Duodenal mucosa (tissue), 2 donors: ENCODE measurements at regions not wholly inside any gene's neighbourhood (a gene's known extent, or its start where the extent isn't known, plus 50 kb on each side); places are given as distances from the start of the nearest gene placed in this dataset.

Experiments
- H3K27ac ChIP-seq: one replicate; pipeline ENCODE4 v1.7.0; 2013; ENCODE audit warnings: low read depth, low read length
- H3K27me3 ChIP-seq, 2 donors: one replicate each; pipeline ENCODE4 v1.7.0; 2013; ENCODE audit warnings: low read length in 2 of 2, control low read depth in 1 of 2; ENCODE audit not compliant: insufficient read depth in 2 of 2, control insufficient read depth in 1 of 2
- H3K36me3 ChIP-seq, 2 donors: one replicate each; pipeline ENCODE4 v1.7.0; 2013; ENCODE audit warnings: low read length in 2 of 2, control low read depth in 1 of 2; ENCODE audit not compliant: insufficient read depth in 2 of 2, control insufficient read depth in 1 of 2
- H3K4me1 ChIP-seq, 2 donors: one replicate each; pipeline ENCODE4 v1.7.0; 2013; ENCODE audit warnings: low read length in 2 of 2, control low read depth in 1 of 2; ENCODE audit not compliant: insufficient read depth in 2 of 2, control insufficient read depth in 1 of 2
- H3K4me3 ChIP-seq, 2 donors: one replicate each; pipeline ENCODE4 v1.7.0; 2013; ENCODE audit warnings: low read length in 2 of 2, low read depth in 1 of 2
- H3K9ac ChIP-seq, 2 donors: one replicate each; pipeline ENCODE4 v1.7.0; 2013; ENCODE audit warnings: low read length in 2 of 2, low read depth in 1 of 2
- H3K9me3 ChIP-seq, 2 donors: one replicate each; pipeline ENCODE4 v1.7.0; 2013; ENCODE audit warnings: low read length in 2 of 2, control low read depth in 1 of 2; ENCODE audit not compliant: control insufficient read depth in 1 of 2

GRCh38 chr2:16037808-16038457 lies 97.6 kb downstream of the MYCN start:
- no peaks in the 10 kb centered on the region for H3K36me3 ChIP-seq
- H3K27me3 ChIP-seq, result no peaks in the 10 kb centered on the region
- H3K27ac ChIP-seq, result no peak overlapping the region
- H3K9ac ChIP-seq, result no peak overlapping the region
- H3K4me1 ChIP-seq, result no peaks in the 10 kb centered on the region
- H3K4me3 ChIP-seq, result no peak overlapping the region
- no peaks in the 10 kb centered on the region for H3K9me3 ChIP-seq

GRCh38 chr2:16036951-16037350 lies 96.6 kb downstream of the MYCN start:
- no peak overlapping the region for H3K4me3 ChIP-seq
- no peak overlapping the region for H3K9ac ChIP-seq
- no peak overlapping the region for H3K27ac ChIP-seq
- H3K9me3 ChIP-seq, result no peaks in the 10 kb centered on the region
- H3K4me1 ChIP-seq, result no peaks in the 10 kb centered on the region
- no peaks in the 10 kb centered on the region for H3K36me3 ChIP-seq
- no peaks in the 10 kb centered on the region for H3K27me3 ChIP-seq

GRCh38 chr2:16035747-16036745 lies 95.7 kb downstream of the MYCN start:
- Histone ChIP-seq H3K4me3 (no peak overlapping the region), H3K9me3 (no peaks in the 10 kb centered on the region), H3K27ac (no peak overlapping the region), H3K4me1 (no peaks in the 10 kb centered on the region), H3K36me3 (no peaks in the 10 kb centered on the region), H3K27me3 (no peaks in the 10 kb centered on the region), H3K9ac (no peak overlapping the region)

- no peak overlapping the region for H3K27ac ChIP-seq
- H3K36me3 ChIP-seq, result no peaks in the 10 kb centered on the region
- H3K4me1 ChIP-seq, result no peaks in the 10 kb centered on the region
- no peak overlapping the region for H3K9ac ChIP-seq
- H3K4me3 ChIP-seq, result no peak overlapping the region
- no peaks in the 10 kb centered on the region for H3K27me3 ChIP-seq
- no peaks in the 10 kb centered on the region for H3K9me3 ChIP-seq
Observed at GRCh38 chr2:16034975-16035746, 94.8 kb downstream of the MYCN start.

- Histone ChIP-seq H3K4me1 (no peaks in the 10 kb centered on the region), H3K27ac (no peak overlapping the region), H3K9ac (no peak overlapping the region), H3K9me3 (no peaks in the 10 kb centered on the region), H3K27me3 (no peaks in the 10 kb centered on the region), H3K36me3 (no peaks in the 10 kb centered on the region), H3K4me3 (no peak overlapping the region)
Observed at GRCh38 chr2:16034151-16034974, 94.0 kb downstream of the MYCN start.

- Histone ChIP-seq H3K27me3 (no peaks in the 10 kb centered on the region), H3K27ac (no peak overlapping the region), H3K9ac (no peak overlapping the region), H3K36me3 (no peaks in the 10 kb centered on the region), H3K9me3 (no peaks in the 10 kb centered on the region), H3K4me1 (no peaks in the 10 kb centered on the region), H3K4me3 (no peak overlapping the region)
Observed at GRCh38 chr2:16033032-16033293, 92.6 kb downstream of the MYCN start.

GRCh38 chr2:16032282-16033031 lies 92.1 kb downstream of the MYCN start:
- no peak overlapping the region for H3K4me3 ChIP-seq
- no peaks in the 10 kb centered on the region for H3K27me3 ChIP-seq
- H3K4me1 ChIP-seq, result no peaks in the 10 kb centered on the region
- H3K36me3 ChIP-seq, result no peaks in the 10 kb centered on the region
- no peak overlapping the region for H3K27ac ChIP-seq
- no peak overlapping the region for H3K9ac ChIP-seq
- H3K9me3 ChIP-seq, result no peaks in the 10 kb centered on the region

GRCh38 chr2:16031848-16032159 lies 91.5 kb downstream of the MYCN start:
- no peak overlapping the region for H3K27ac ChIP-seq

GRCh38 chr2:16031058-16031847 lies 90.9 kb downstream of the MYCN start:
- H3K36me3 ChIP-seq, result no peaks in the 10 kb centered on the region
- no peaks in the 10 kb centered on the region for H3K9me3 ChIP-seq
- H3K4me3 ChIP-seq, result no peak overlapping the region
- H3K9ac ChIP-seq, result no peak overlapping the region
- H3K27ac ChIP-seq, result no peak overlapping the region
- no peaks in the 10 kb centered on the region for H3K4me1 ChIP-seq
- no peaks in the 10 kb centered on the region for H3K27me3 ChIP-seq

More at GRCh38 chr2:16031848-16032159, 91.5 kb downstream of the MYCN start:
- H3K27me3 ChIP-seq, result no peaks in the 10 kb centered on the region
- H3K4me1 ChIP-seq, result no peaks in the 10 kb centered on the region
- H3K9me3 ChIP-seq, result no peaks in the 10 kb centered on the region
- no peaks in the 10 kb centered on the region for H3K36me3 ChIP-seq
- H3K9ac ChIP-seq, result no peak overlapping the region
- H3K4me3 ChIP-seq, result no peak overlapping the region
